GM23338 (cell line): ENCODE measurements at regions not wholly inside any gene's neighbourhood (a gene's known extent, or its start where the extent isn't known, plus 50 kb on each side); places are given as distances from the start of the nearest gene placed in this dataset.

Experiments
- ATAC-seq: fragments of 200-7000 bp; cut with Tn5 transposase; 3 replicates; pipeline ENCODE4 v1.9.1; 2020
- DNase-seq: peaks from one replicate; pipeline ENCODE4 v3.0.0-alpha.2; 2015; ENCODE audit warnings: low spot score
- H2AFZ ChIP-seq: fragments of 200-600 bp; sonication (generic); 2 replicates; pipeline ENCODE4 v1.8.0; 2016; ENCODE audit warnings: antibody characterized with exemption, mild to moderate bottlenecking, moderate library complexity
- H3F3A ChIP-seq: fragments of 200-600 bp; sonication (generic); replicated peaks from 2 replicates; pipeline ENCODE4 v1.8.0; 2017; ENCODE audit warnings: antibody characterized with exemption, mixed run types, low read depth
- H3K27ac ChIP-seq: fragments of 200-600 bp; sonication (generic); 2 replicates; pipeline ENCODE4 v1.6.1; 2016; ENCODE audit warnings: low read depth
- H3K27me3 ChIP-seq: fragments of 200-600 bp; sonication (generic); 2 replicates; pipeline ENCODE4 v1.8.0; 2016; ENCODE audit warnings: mild to moderate bottlenecking, mixed run types, moderate library complexity; ENCODE audit not compliant: insufficient read depth
- H3K36me3 ChIP-seq: fragments of 200-600 bp; sonication (generic); 2 replicates; pipeline ENCODE4 v1.8.0; 2016; ENCODE audit warnings: mild to moderate bottlenecking; ENCODE audit not compliant: insufficient read depth
- H3K4me1 ChIP-seq: fragments of 200-600 bp; sonication (generic); 2 replicates; pipeline ENCODE4 v1.8.0; 2016; ENCODE audit warnings: mild to moderate bottlenecking, moderate library complexity; ENCODE audit not compliant: insufficient read depth
- H3K4me2 ChIP-seq: fragments of 200-600 bp; sonication (generic); 2 replicates; pipeline ENCODE4 v1.7.1; 2017; ENCODE audit warnings: mixed run types
- H3K4me3 ChIP-seq: fragments of 200-600 bp; sonication (generic); 2 replicates; pipeline ENCODE4 v1.6.1; 2016; ENCODE audit warnings: mixed run types
- H3K79me2 ChIP-seq: fragments of 200-600 bp; sonication (generic); replicated peaks from 2 replicates; pipeline ENCODE4 v1.8.0; 2017; ENCODE audit warnings: mild to moderate bottlenecking; ENCODE audit not compliant: insufficient read depth
- H3K9me2 ChIP-seq: fragments of 200-600 bp; sonication (generic); 2 replicates; pipeline ENCODE4 v1.8.0; 2017; ENCODE audit not compliant: insufficient read depth
- H4K20me1 ChIP-seq: fragments of 200-600 bp; sonication (generic); replicated peaks from 2 replicates; pipeline ENCODE4 v1.8.0; 2017; ENCODE audit warnings: mild to moderate bottlenecking; ENCODE audit not compliant: insufficient read depth
- H3K27ac Mint-ChIP-seq: 2 replicates; pipeline ENCODE4 v1.8.0; 2020; ENCODE audit warnings: inconsistent platforms, mild to moderate bottlenecking, moderate library complexity, mixed read lengths
- H3K27me3 Mint-ChIP-seq: 3 replicates; pipeline ENCODE4 v1.8.0; 2022; ENCODE audit warnings: low read depth, mild to moderate bottlenecking, moderate library complexity, mixed read lengths, inconsistent platforms; ENCODE audit not compliant: insufficient read depth, poor library complexity
- H3K36me3 Mint-ChIP-seq: 3 replicates; pipeline ENCODE4 v1.8.0; 2021; ENCODE audit warnings: low read depth, mild to moderate bottlenecking, inconsistent platforms, moderate library complexity, mixed read lengths
- H3K4me1 Mint-ChIP-seq: 3 replicates; pipeline ENCODE4 v1.8.0; 2020; ENCODE audit warnings: mild to moderate bottlenecking, inconsistent platforms, mixed read lengths
- H3K4me3 Mint-ChIP-seq: 3 replicates; pipeline ENCODE4 v1.8.0; 2021; ENCODE audit warnings: moderate library complexity, mild to moderate bottlenecking, inconsistent platforms, mixed read lengths
- H3K9me3 Mint-ChIP-seq: 3 replicates; pipeline ENCODE4 v1.8.0; 2020; ENCODE audit warnings: moderate library complexity, mild to moderate bottlenecking, inconsistent platforms, mixed read lengths
- CREB1 ChIP-seq: fragments of 250-450 bp; sonication (Bioruptor Pico); IDR thresholded peaks from 2 replicates; pipeline ENCODE4 v1.5.0; 2020; ENCODE audit warnings: low read depth, mild to moderate bottlenecking, moderate library complexity
- CTCF ChIP-seq, 2 experiments: fragments of 200-600 bp in 1 of 2; sonication (generic) in 1 of 2; conservative IDR thresholded peaks; 2 replicates each; pipeline versions ENCODE4 v1.5.1 to v1.6.1; 2016 to 2017; ENCODE audit warnings: antibody characterized with exemption in 2 of 2, low read depth in 2 of 2, mild to moderate bottlenecking in 2 of 2, moderate library complexity in 1 of 2
- ETS1 ChIP-seq: IDR thresholded peaks from 2 replicates; pipeline ENCODE4 v1.6.1; 2016; ENCODE audit warnings: antibody characterized with exemption
- EZH2 ChIP-seq: fragments of 200-600 bp; sonication (generic); IDR thresholded peaks from one replicate; pipeline ENCODE4 v1.8.0; 2017; ENCODE audit warnings: antibody characterized with exemption, mild to moderate bottlenecking, low read depth; ENCODE audit not compliant: unreplicated experiment
- EZH2phosphoT487 ChIP-seq: fragments of 200-600 bp; sonication (generic); IDR thresholded peaks from one replicate; pipeline ENCODE4 v1.8.1; 2018; ENCODE audit warnings: antibody characterized with exemption; ENCODE audit not compliant: unreplicated experiment
- JUNB ChIP-seq: IDR thresholded peaks from one replicate; pipeline ENCODE4 v1.6.1; 2016; ENCODE audit warnings: antibody characterized with exemption; ENCODE audit not compliant: unreplicated experiment
- NANOG ChIP-seq: IDR thresholded peaks from 2 replicates; pipeline ENCODE4 v1.6.1; 2016; ENCODE audit warnings: antibody characterized with exemption, borderline replicate concordance
- POLR2AphosphoS5 ChIP-seq: IDR thresholded peaks from 2 replicates; pipeline ENCODE4 v1.6.1; 2016; ENCODE audit warnings: antibody characterized with exemption, low read depth
- REST ChIP-seq: IDR thresholded peaks from one replicate; pipeline ENCODE4 v1.6.1; 2018; ENCODE audit warnings: antibody characterized with exemption; ENCODE audit not compliant: unreplicated experiment
- STAT1 ChIP-seq: IDR thresholded peaks from one replicate; pipeline ENCODE4 v1.6.1; 2016; ENCODE audit warnings: antibody characterized with exemption; ENCODE audit not compliant: unreplicated experiment
- ZNF114 ChIP-seq: fragments of 250-450 bp; sonication (Bioruptor Pico); IDR thresholded peaks from 2 replicates; pipeline ENCODE4 v1.5.0; 2020; ENCODE audit warnings: mild to moderate bottlenecking, moderate library complexity
- ZNF331 ChIP-seq: fragments of 250-450 bp; sonication (Bioruptor Pico); IDR thresholded peaks from 2 replicates; pipeline ENCODE4 v1.5.0; 2020; ENCODE audit warnings: low read depth, mild to moderate bottlenecking, moderate library complexity

- no peak for TF ChIP-seq REST
- no peak for TF ChIP-seq EZH2phosphoT487
Measured at GRCh38 chr2:128557831-128558241, 239.2 kb upstream of the HS6ST1 start (continued).

GRCh38 chr2:128558441-128558840, 239.8 kb upstream of the HS6ST1 start:
- no peak overlapping the region for H3K4me3 ChIP-seq
- peaks cover 4% of the 10 kb centered on the region for H3K27me3 Mint-ChIP-seq
- ATAC-seq = no peak
- no peaks in the 10 kb centered on the region for H3K79me2 ChIP-seq
- H3K27ac Mint-ChIP-seq = no peak overlapping the region
- no peak overlapping the region for H2AFZ ChIP-seq
- H3K4me3 Mint-ChIP-seq = no peak overlapping the region
- H3K9me3 Mint-ChIP-seq = peaks cover 5% of the 10 kb centered on the region; the same call in 2 of the 3 replicates
- no peaks in the 10 kb centered on the region for H3F3A ChIP-seq
- no peak overlapping the region for H3K27ac ChIP-seq
- no peaks in the 10 kb centered on the region for H4K20me1 ChIP-seq
- H3K36me3 Mint-ChIP-seq = no peaks in the 10 kb centered on the region
- no peaks in the 10 kb centered on the region for H3K36me3 ChIP-seq
- no peaks in the 10 kb centered on the region for H3K27me3 ChIP-seq
- no peaks in the 10 kb centered on the region for H3K4me1 ChIP-seq
- no peaks in the 10 kb centered on the region; the same call in 1 of the 2 replicates for H3K9me2 ChIP-seq
- no peak overlapping the region for H3K4me2 ChIP-seq
- H3K4me1 Mint-ChIP-seq = no peaks in the 10 kb centered on the region; the same call in 2 of the 3 replicates
- DNase-seq = no peak
- TF ChIP-seq CTCF (conservative IDR thresholded peaks at IDR 0.05; ENCODE audit: low read depth in 2 of 2) = no peak
- no peak for TF ChIP-seq REST
- no peak for TF ChIP-seq NANOG
- no peak for TF ChIP-seq STAT1
- no peak for TF ChIP-seq ETS1
- TF ChIP-seq POLR2AphosphoS5 = no peak
- TF ChIP-seq ZNF331 (CRISPR knock-in tag) = no peak
- TF ChIP-seq ZNF114 (CRISPR knock-in tag) = no peak
- TF ChIP-seq CREB1 (CRISPR knock-in tag) = no peak
- TF ChIP-seq EZH2 = no peak
- no peak for TF ChIP-seq EZH2phosphoT487
- no peak for TF ChIP-seq JUNB
